ENCODE measurements at regions not wholly inside any gene's neighbourhood (a gene's known extent, or its start where the extent isn't known, plus 50 kb on each side); places are given as distances from the start of the nearest gene placed in this dataset.

GRCh38 chr4:11535333-11535732, 106.6 kb upstream of the HS3ST1 start:
- TF ChIP-seq EHMT2 (IDR thresholded peaks at IDR 0.05; ENCODE audit: low read depth) (no peak), EP300 (IDR thresholded peaks at IDR 0.05) (no peak), SMC3 (IDR thresholded peaks at IDR 0.05) (no peak), BHLHE40 (IDR thresholded peaks at IDR 0.05; ENCODE audit: low read depth, low read length) (no peak), MYC (IDR thresholded peaks at IDR 0.05; ENCODE audit: borderline replicate concordance, low read length) (no peak), JUN (IDR thresholded peaks at IDR 0.05) (no peak), POLR2A (IDR thresholded peaks at IDR 0.05; ENCODE audit: low read length) (no peak), USF2 (IDR thresholded peaks at IDR 0.05) (no peak)
- TF ChIP-seq, protein P1, sequence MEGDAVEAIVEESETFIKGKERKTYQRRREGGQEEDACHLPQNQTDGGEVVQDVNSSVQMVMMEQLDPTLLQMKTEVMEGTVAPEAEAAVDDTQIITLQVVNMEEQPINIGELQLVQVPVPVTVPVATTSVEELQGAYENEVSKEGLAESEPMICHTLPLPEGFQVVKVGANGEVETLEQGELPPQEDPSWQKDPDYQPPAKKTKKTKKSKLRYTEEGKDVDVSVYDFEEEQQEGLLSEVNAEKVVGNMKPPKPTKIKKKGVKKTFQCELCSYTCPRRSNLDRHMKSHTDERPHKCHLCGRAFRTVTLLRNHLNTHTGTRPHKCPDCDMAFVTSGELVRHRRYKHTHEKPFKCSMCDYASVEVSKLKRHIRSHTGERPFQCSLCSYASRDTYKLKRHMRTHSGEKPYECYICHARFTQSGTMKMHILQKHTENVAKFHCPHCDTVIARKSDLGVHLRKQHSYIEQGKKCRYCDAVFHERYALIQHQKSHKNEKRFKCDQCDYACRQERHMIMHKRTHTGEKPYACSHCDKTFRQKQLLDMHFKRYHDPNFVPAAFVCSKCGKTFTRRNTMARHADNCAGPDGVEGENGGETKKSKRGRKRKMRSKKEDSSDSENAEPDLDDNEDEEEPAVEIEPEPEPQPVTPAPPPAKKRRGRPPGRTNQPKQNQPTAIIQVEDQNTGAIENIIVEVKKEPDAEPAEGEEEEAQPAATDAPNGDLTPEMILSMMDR (IDR thresholded peaks at IDR 0.05), result no peak
